ENCODE measurements at regions not wholly inside any gene's neighbourhood (a gene's known extent, or its start where the extent isn't known, plus 50 kb on each side); places are given as distances from the start of the nearest gene placed in this dataset.

- TF ChIP-seq RNF2 (IDR thresholded peaks at IDR 0.05; ENCODE audit: borderline replicate concordance, low read depth, low read length, missing control alignments, poor library complexity, severe bottlenecking) (no peak), BCL11A (IDR thresholded peaks at IDR 0.05; ENCODE audit: low read depth in 2 of 2, low read length in 2 of 2) (no peak), TAF1 (IDR thresholded peaks at IDR 0.05; ENCODE audit: low read depth, low read length) (no peak)
Observed at GRCh38 chr3:76300746-76301145, 515.4 kb upstream of the ZNF717 start (continued).

All from H1 (cell line).